GM23338 (cell line): ENCODE measurements at regions not wholly inside any gene's neighbourhood (a gene's known extent, or its start where the extent isn't known, plus 50 kb on each side); places are given as distances from the start of the nearest gene placed in this dataset.

Experiments used
- ATAC-seq: fragments of 200-7000 bp; cut with Tn5 transposase; 3 replicates; pipeline ENCODE4 v1.9.1; 2020
- DNase-seq: peaks from one replicate; pipeline ENCODE4 v3.0.0-alpha.2; 2015; ENCODE audit warnings: low spot score
- H2AFZ ChIP-seq: fragments of 200-600 bp; sonication (generic); 2 replicates; pipeline ENCODE4 v1.8.0; 2016; ENCODE audit warnings: antibody characterized with exemption, mild to moderate bottlenecking, moderate library complexity
- H3F3A ChIP-seq: fragments of 200-600 bp; sonication (generic); replicated peaks from 2 replicates; pipeline ENCODE4 v1.8.0; 2017; ENCODE audit warnings: antibody characterized with exemption, mixed run types, low read depth
- H3K27ac ChIP-seq: fragments of 200-600 bp; sonication (generic); 2 replicates; pipeline ENCODE4 v1.6.1; 2016; ENCODE audit warnings: low read depth
- H3K27me3 ChIP-seq: fragments of 200-600 bp; sonication (generic); 2 replicates; pipeline ENCODE4 v1.8.0; 2016; ENCODE audit warnings: mild to moderate bottlenecking, mixed run types, moderate library complexity; ENCODE audit not compliant: insufficient read depth
- H3K36me3 ChIP-seq: fragments of 200-600 bp; sonication (generic); 2 replicates; pipeline ENCODE4 v1.8.0; 2016; ENCODE audit warnings: mild to moderate bottlenecking; ENCODE audit not compliant: insufficient read depth
- H3K4me1 ChIP-seq: fragments of 200-600 bp; sonication (generic); 2 replicates; pipeline ENCODE4 v1.8.0; 2016; ENCODE audit warnings: mild to moderate bottlenecking, moderate library complexity; ENCODE audit not compliant: insufficient read depth
- H3K4me2 ChIP-seq: fragments of 200-600 bp; sonication (generic); 2 replicates; pipeline ENCODE4 v1.7.1; 2017; ENCODE audit warnings: mixed run types
- H3K4me3 ChIP-seq: fragments of 200-600 bp; sonication (generic); 2 replicates; pipeline ENCODE4 v1.6.1; 2016; ENCODE audit warnings: mixed run types
- H3K79me2 ChIP-seq: fragments of 200-600 bp; sonication (generic); replicated peaks from 2 replicates; pipeline ENCODE4 v1.8.0; 2017; ENCODE audit warnings: mild to moderate bottlenecking; ENCODE audit not compliant: insufficient read depth
- H3K9me2 ChIP-seq: fragments of 200-600 bp; sonication (generic); 2 replicates; pipeline ENCODE4 v1.8.0; 2017; ENCODE audit not compliant: insufficient read depth
- H4K20me1 ChIP-seq: fragments of 200-600 bp; sonication (generic); replicated peaks from 2 replicates; pipeline ENCODE4 v1.8.0; 2017; ENCODE audit warnings: mild to moderate bottlenecking; ENCODE audit not compliant: insufficient read depth
- H3K27ac Mint-ChIP-seq: 2 replicates; pipeline ENCODE4 v1.8.0; 2020; ENCODE audit warnings: inconsistent platforms, mild to moderate bottlenecking, moderate library complexity, mixed read lengths
- H3K27me3 Mint-ChIP-seq: 3 replicates; pipeline ENCODE4 v1.8.0; 2022; ENCODE audit warnings: low read depth, mild to moderate bottlenecking, moderate library complexity, mixed read lengths, inconsistent platforms; ENCODE audit not compliant: insufficient read depth, poor library complexity
- H3K36me3 Mint-ChIP-seq: 3 replicates; pipeline ENCODE4 v1.8.0; 2021; ENCODE audit warnings: low read depth, mild to moderate bottlenecking, inconsistent platforms, moderate library complexity, mixed read lengths
- H3K4me1 Mint-ChIP-seq: 3 replicates; pipeline ENCODE4 v1.8.0; 2020; ENCODE audit warnings: mild to moderate bottlenecking, inconsistent platforms, mixed read lengths
- H3K4me3 Mint-ChIP-seq: 3 replicates; pipeline ENCODE4 v1.8.0; 2021; ENCODE audit warnings: moderate library complexity, mild to moderate bottlenecking, inconsistent platforms, mixed read lengths
- H3K9me3 Mint-ChIP-seq: 3 replicates; pipeline ENCODE4 v1.8.0; 2020; ENCODE audit warnings: moderate library complexity, mild to moderate bottlenecking, inconsistent platforms, mixed read lengths
- ETS1 ChIP-seq: IDR thresholded peaks from 2 replicates; pipeline ENCODE4 v1.6.1; 2016; ENCODE audit warnings: antibody characterized with exemption
- EZH2 ChIP-seq: fragments of 200-600 bp; sonication (generic); IDR thresholded peaks from one replicate; pipeline ENCODE4 v1.8.0; 2017; ENCODE audit warnings: antibody characterized with exemption, mild to moderate bottlenecking, low read depth; ENCODE audit not compliant: unreplicated experiment
- EZH2phosphoT487 ChIP-seq: fragments of 200-600 bp; sonication (generic); IDR thresholded peaks from one replicate; pipeline ENCODE4 v1.8.1; 2018; ENCODE audit warnings: antibody characterized with exemption; ENCODE audit not compliant: unreplicated experiment
- JUNB ChIP-seq: IDR thresholded peaks from one replicate; pipeline ENCODE4 v1.6.1; 2016; ENCODE audit warnings: antibody characterized with exemption; ENCODE audit not compliant: unreplicated experiment
- NANOG ChIP-seq: IDR thresholded peaks from 2 replicates; pipeline ENCODE4 v1.6.1; 2016; ENCODE audit warnings: antibody characterized with exemption, borderline replicate concordance
- POLR2AphosphoS5 ChIP-seq: IDR thresholded peaks from 2 replicates; pipeline ENCODE4 v1.6.1; 2016; ENCODE audit warnings: antibody characterized with exemption, low read depth
- REST ChIP-seq: IDR thresholded peaks from one replicate; pipeline ENCODE4 v1.6.1; 2018; ENCODE audit warnings: antibody characterized with exemption; ENCODE audit not compliant: unreplicated experiment
- STAT1 ChIP-seq: IDR thresholded peaks from one replicate; pipeline ENCODE4 v1.6.1; 2016; ENCODE audit warnings: antibody characterized with exemption; ENCODE audit not compliant: unreplicated experiment
- ZNF114 ChIP-seq: fragments of 250-450 bp; sonication (Bioruptor Pico); IDR thresholded peaks from 2 replicates; pipeline ENCODE4 v1.5.0; 2020; ENCODE audit warnings: mild to moderate bottlenecking, moderate library complexity
- ZNF331 ChIP-seq: fragments of 250-450 bp; sonication (Bioruptor Pico); IDR thresholded peaks from 2 replicates; pipeline ENCODE4 v1.5.0; 2020; ENCODE audit warnings: low read depth, mild to moderate bottlenecking, moderate library complexity
- ZNF462 ChIP-seq: fragments of 250-450 bp; sonication (Bioruptor Pico); IDR thresholded peaks from 2 replicates; pipeline ENCODE4 v1.5.0; 2020; ENCODE audit warnings: mild to moderate bottlenecking, moderate library complexity

- TF ChIP-seq ZNF331 (CRISPR knock-in tag) (no peak), POLR2AphosphoS5 (no peak), ETS1 (no peak), EZH2 (no peak), EZH2phosphoT487 (no peak), ZNF114 (CRISPR knock-in tag) (no peak), JUNB (no peak), REST (no peak), STAT1 (no peak), ZNF462 (CRISPR knock-in tag) (no peak), NANOG (no peak)
- Histone ChIP-seq H3K79me2 (no peaks in the 10 kb centered on the region), H3K4me1 (no peaks in the 10 kb centered on the region), H3K4me2 (no peak overlapping the region), H3K9me2 (peaks cover 3% of the 10 kb centered on the region; the same call in 1 of the 2 replicates), H3F3A (no peaks in the 10 kb centered on the region), H4K20me1 (no peaks in the 10 kb centered on the region), H2AFZ (no peak overlapping the region), H3K27me3 (no peaks in the 10 kb centered on the region), H3K27ac (no peak overlapping the region), H3K36me3 (no peaks in the 10 kb centered on the region), H3K4me3 (no peak overlapping the region)
- Mint-ChIP-seq H3K27ac (no peak overlapping the region), H3K9me3 (no peaks in the 10 kb centered on the region), H3K27me3 (peaks cover 1% of the 10 kb centered on the region), H3K36me3 (no peaks in the 10 kb centered on the region), H3K4me1 (no peaks in the 10 kb centered on the region), H3K4me3 (no peak overlapping the region)
- ATAC-seq (no peak), DNase-seq (no peak)
These were observed 96.3 kb downstream of the C18orf54 start for GRCh38 chr18:54453996-54454395.
